GM12872 (cell line): ENCODE measurements at regions not wholly inside any gene's neighbourhood (a gene's known extent, or its start where the extent isn't known, plus 50 kb on each side); places are given as distances from the start of the nearest gene placed in this dataset.

ENCODE experiments used
- CTCF ChIP-seq: IDR thresholded peaks from 3 replicates; pipeline ENCODE4 v1.5.1; 2011; ENCODE audit warnings: low read depth, mild to moderate bottlenecking, low read length, moderate library complexity; ENCODE audit not compliant: insufficient read depth

GRCh38 chr5:1743769-1744085 is 55.9 kb downstream of the MRPL36 start:
- no peak for TF ChIP-seq CTCF

DNA sequence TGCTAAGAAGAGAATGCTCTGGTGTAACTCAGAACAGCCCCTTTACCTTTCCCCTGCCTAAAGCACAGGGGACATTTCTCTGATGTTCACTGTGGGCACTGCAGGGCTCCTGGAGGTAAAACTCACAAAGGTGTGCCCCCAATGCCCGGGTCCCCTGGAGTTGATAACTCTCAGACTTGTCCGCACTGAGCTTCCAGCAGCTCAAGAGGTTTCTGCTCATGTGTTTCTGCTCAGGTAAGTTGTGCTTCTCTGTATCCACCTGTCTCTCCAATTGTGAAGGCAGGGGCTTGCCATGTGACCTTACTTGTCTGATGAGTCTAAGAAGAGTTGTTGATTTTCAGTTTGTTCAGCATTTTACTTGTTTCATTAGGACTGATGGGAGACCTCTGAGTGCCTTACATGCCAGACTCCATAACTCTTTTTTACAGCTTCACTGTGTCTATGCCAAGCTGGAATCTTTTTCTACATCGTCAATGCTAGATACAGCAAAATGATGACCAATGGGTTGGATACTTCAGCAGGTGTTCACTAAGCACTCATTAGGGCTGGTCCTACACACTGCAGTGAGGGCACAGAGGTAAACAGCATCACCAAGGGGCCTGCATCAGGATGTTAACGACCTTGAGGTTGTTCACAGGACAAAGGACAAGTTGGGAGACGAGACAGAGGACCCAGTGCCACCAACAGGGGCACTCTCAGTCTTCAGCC is 56.4 kb downstream of the MRPL36 start:
- TF ChIP-seq CTCF = no peak

DNA sequence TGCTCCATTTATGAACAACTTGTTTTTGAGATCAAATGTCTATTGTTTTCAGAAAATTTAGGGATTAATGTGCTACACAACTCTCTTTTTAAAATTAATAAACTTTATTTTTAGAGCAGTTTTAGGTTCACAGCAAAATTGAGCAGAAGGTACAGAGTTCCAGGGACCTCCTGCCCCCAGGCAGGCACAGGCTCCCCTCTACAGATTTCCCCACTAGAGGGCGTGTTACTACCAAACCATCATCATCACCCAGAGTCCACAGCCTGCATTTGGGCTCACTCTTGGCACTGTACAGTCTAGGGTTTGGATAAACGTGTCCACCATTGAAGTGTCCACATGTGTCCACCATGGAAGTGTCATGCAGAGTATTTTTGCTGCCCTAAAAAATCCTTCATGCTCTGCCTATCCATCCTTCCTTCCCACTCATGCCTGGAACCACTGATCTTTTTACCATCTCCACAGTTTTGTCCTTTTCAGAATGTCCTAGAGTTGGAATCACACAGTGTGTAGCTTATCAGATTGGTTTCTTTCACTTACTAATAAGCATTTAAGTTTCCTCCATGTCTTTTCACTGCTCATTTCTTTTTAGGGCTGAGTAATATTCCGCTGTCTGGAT is 61.7 kb downstream of the MRPL36 start:
- peak; percentile 84 for TF ChIP-seq CTCF

DNA sequence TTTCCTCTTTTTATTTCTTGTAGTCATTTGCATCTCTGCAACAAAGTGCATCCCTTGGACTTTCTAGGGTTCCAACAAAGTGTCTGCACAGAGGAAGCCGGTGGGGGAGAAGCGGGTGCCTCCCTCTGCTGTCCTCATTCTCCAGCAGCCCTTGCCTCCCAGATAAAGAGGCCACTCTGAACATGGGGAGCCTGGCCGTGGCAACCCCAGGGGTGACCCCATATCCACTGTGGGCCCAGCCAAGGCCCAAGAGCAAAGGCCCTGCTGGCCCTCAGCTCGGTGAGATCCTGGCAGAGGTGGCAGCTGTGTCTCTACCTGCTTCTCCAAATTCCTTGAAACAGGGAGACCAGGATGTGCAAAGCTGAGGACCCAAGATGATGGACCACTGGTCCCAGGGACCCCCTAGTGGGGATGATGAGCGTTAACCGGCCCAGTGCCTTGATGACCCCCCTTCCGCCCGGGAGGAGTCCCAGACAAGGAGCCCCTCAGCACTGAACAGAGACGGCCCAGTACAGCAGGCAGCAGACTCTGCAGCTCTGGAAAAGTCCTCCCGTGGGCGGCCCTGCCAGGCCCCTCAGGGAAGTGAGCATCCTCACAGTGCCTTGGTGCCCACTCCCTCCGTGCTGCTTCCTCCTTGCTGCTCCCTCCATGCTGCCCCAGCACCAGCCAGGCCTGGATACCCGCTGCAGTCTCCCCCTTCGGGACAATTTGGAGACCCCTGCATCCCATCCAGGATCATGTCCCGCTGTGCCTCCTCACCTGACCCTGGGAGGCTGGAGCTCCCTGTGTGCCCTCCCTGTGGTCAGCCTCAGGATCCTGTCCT is 62.5 kb downstream of the MRPL36 start:
- TF ChIP-seq CTCF = no peak

DNA sequence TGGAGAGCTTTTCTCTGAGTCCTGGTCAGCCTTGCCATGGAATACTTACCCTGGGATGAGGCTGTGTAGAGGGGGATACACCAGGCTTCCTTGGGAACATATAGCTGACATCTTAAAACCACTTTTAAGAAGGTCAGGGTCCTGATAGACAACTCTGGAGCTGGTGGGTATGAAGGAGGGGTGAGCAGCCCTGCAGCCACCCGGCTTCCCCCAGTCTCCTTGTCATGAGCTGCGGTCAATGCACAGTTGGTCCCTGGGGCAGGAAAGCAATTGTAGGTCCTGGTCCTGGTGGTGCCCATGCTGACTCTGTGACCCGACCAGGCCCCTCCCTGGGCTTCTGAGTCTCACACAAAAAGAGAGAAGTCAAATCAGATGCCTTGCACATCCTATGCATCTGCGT is 63.6 kb downstream of the MRPL36 start:
- TF ChIP-seq CTCF = no peak

- no peak for TF ChIP-seq CTCF
These were observed 64.2 kb downstream of the MRPL36 start for GRCh38 chr5:1735320-1735970.

DNA sequence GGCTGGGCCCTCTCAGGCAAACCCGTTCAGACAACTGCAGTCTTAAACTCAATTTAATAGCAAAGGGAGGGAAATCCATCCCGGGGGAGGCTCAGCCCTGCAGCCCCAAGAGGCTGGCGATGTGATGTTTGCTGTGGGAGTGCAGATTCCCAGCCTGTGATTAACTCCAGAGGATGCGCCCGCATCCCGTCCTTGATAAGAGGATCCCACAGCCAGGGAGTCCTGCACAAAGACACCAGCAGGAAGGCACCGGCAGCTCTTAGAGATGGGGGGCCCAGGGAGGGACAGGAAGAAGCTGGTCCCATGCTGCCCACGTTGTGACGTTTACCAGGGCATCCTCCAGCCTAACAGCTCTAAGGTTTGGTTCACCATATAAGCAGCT is 64.7 kb downstream of the MRPL36 start:
- no peak for TF ChIP-seq CTCF
